ENCODE measurements at regions not wholly inside any gene's neighbourhood (a gene's known extent, or its start where the extent isn't known, plus 50 kb on each side); places are given as distances from the start of the nearest gene placed in this dataset.

GRCh38 chr13:73754727-73755292, 379.4 kb downstream of the KLF12 start:
- no peak for DNase-seq (ENCODE audit: low read depth in 2 of 2)

GRCh38 chr13:73754241-73754640, 380.0 kb downstream of the KLF12 start:
- no peak for DNase-seq (ENCODE audit: low read depth in 2 of 2)

- DNase-seq (ENCODE audit: low read depth in 2 of 2): no peak
These were observed 382.9 kb downstream of the KLF12 start for GRCh38 chr13:73751290-73751689.

- DNase-seq (ENCODE audit: low read depth in 2 of 2): no peak
These were observed 385.8 kb downstream of the KLF12 start for GRCh38 chr13:73748404-73748803.

GRCh38 chr13:73745190-73745589, 389.0 kb downstream of the KLF12 start:
- DNase-seq (ENCODE audit: low read depth in 2 of 2): no peak

DNA sequence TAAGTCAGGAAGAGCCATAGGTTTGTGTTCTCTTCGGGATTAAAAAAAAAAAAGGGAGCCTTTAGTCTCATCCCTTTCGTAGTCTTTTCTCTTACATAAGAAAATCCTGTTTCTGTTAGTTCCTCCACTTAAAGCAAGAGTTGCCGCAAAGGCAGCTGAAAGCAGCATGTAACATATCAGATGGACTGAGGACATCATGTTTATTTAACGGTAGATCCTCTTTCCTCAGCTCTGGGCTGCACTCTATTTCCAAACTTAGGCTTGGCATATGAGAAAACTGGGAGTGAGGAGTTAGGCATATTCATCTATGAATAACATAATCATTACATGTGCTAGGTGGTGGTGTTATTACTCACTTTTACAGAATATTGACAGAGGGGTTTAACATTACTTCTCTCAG, 391.2 kb downstream of the KLF12 start:
- no peak for DNase-seq (ENCODE audit: low read depth in 2 of 2)

DNA sequence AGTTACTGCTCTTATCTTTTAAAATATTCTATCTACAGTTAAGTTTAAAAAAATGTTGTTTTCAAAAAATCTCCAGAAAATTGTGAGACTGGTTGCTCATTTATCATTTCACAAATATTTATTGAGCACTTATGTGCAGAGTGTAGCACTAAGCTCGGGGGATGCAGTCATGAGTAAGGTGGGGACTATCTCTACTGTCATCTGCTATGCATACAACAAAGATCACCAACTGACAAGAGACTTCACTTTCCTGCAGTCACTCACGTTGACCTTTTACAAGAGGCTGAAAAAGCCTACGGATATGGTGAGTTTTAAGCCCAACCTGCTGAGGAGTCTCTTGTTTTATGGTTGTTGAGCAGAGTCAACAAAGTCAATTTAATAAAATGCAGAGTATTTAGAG, 392.5 kb downstream of the KLF12 start:
- no peak for DNase-seq (ENCODE audit: low read depth in 2 of 2)

GRCh38 chr13:73741111-73741510, 393.1 kb downstream of the KLF12 start:
- no peak for DNase-seq (ENCODE audit: low read depth in 2 of 2)

DNA sequence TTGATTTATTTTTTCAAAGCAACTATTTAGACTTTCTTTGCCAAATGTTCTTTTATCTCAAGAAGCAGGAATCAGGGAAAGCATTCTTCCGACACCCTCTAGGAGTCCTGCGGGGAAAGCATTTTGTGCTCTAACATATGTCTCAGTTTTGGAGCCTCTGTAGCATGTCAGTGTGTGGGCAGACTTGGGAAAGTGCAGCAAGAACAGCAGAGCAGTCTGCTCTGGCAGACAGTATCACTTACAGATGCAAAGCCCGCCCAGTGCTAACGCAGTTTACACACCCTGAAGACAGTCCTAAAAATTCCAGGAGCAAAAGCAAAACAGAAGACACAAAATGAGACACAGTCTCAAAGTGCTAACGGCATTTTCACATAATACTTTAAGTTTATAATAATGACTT, 393.5 kb downstream of the KLF12 start:
- no peak for DNase-seq (ENCODE audit: low read depth in 2 of 2)

DNA sequence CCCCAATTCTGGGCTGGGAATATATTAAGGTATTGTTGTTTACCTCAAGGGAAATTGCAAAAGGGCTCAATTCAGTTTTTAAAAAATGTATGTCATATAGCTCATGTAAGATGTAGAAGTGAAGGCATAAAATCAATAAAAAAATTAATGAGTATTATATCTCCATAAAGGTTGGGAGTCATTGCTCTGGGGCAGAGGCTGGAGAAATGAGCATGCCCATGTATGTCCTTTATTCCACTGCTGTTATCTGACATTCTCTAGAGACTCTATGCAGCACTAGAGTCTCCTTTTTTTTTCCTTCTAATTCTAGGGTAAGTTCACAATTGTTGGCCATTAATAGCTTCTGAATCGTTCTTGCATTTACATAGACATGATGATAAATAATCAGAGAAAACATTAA, 394.8 kb downstream of the KLF12 start:
- no peak for DNase-seq (ENCODE audit: low read depth in 2 of 2)

DNA sequence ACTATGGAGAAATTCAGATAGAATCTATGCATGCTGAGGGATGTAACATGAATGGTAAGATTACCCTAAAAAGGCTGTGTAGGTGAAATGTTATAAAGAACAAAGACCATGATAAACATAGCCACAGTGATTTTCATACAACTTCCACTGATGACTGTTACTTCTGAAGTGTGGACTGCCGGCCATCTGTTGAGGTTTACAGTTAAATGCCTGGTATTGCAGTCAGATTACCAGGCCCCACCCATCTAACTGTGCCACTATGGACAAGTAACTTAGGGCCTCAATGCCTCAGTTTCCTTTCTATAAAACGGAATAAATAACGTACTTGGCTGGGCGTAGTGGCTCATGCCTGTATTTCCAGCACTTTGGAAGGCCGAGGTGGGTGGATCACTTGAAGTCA, 395.6 kb downstream of the KLF12 start:
- DNase-seq (ENCODE audit: low read depth in 2 of 2): no peak

DNA sequence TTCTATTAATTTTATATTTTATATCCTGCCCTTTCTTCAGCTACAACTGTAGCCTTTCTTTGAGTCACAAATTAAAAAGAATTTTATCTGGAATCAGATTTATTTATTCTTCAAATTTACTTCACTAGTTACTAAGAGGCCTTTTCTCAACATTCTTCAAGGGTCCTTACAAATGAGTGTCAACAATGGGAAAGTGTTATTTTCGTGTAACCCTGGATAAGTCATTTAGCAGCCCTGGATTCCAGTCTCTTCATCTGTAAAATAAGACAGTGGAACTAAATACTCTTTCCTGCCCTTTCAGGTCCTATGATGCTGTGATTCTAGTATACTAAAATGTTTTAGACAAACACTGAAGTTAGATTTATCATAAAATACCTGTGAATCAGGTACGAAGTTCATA, 397.0 kb downstream of the KLF12 start:
- no peak for DNase-seq (ENCODE audit: low read depth in 2 of 2)

DNA sequence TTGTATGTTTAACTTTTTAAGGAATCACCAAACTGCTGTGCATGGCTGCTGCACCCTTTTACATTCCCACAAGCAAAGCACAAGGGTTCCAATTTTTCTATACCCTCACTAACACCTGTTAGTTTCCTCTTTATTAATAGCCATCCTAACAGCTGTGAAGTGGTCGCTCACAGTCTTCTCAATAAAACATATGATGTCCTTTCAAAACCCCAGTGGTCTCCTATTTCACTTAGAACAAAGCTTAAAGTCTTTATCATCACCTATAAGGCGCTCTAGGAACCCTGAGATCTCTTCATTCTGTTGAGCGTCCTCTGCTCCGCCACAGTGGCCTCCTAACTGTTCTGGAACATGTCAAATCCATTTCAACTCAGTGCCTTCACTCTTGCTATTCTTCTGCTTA, 400.5 kb downstream of the KLF12 start:
- DNase-seq (ENCODE audit: low read depth in 2 of 2): no peak

- DNase-seq (ENCODE audit: low read depth in 2 of 2): no peak
These were observed 401.9 kb downstream of the KLF12 start for GRCh38 chr13:73732350-73732749.

- no peak for DNase-seq (ENCODE audit: low read depth in 2 of 2)
These were observed 402.6 kb downstream of the KLF12 start for GRCh38 chr13:73731564-73731963.

- DNase-seq (ENCODE audit: low read depth in 2 of 2): no peak
These were observed 404.2 kb downstream of the KLF12 start for GRCh38 chr13:73730014-73730413.

- DNase-seq (ENCODE audit: low read depth in 2 of 2): no peak
These were observed 405.2 kb downstream of the KLF12 start for GRCh38 chr13:73729046-73729445.

DNA sequence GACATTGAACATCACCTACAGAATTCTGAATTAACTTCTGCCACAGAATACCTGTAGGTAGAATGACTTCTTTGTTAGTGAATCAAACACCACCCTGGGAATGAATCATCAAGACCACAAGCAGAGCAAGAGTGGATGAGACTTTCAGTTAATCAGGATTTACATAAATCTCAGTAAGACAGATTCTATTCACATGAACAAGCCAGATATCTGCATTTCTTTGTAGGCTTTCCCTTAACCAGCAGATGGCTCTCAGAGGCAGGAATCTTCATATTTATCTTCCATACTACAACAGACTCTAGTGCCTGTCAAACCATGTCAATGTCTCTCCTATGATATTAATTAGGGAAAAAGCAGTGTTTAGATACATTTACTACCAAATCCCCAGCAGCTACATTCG, 412.1 kb downstream of the KLF12 start:
- DNase-seq (ENCODE audit: low read depth in 2 of 2): no peak

DNA sequence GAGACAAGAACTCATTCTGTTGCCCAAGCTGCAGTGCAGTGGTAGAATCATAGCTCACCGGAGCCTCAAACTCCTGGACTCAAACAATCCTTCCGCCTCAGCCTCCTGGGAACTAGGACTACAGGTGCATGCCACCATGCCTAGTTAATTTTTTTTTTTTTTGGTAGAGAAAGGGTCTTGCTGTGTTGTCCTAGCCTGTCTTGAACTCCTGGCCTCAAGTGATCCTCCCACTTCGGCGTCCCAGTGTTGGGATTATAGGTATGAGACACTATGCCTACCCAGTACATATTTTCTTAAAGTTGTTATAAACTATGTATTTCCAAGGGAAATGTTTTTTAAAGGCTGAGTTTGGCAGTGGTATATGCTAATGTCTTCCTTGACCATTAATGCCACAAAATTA, 412.6 kb downstream of the KLF12 start:
- no peak for DNase-seq (ENCODE audit: low read depth in 2 of 2)

DNA sequence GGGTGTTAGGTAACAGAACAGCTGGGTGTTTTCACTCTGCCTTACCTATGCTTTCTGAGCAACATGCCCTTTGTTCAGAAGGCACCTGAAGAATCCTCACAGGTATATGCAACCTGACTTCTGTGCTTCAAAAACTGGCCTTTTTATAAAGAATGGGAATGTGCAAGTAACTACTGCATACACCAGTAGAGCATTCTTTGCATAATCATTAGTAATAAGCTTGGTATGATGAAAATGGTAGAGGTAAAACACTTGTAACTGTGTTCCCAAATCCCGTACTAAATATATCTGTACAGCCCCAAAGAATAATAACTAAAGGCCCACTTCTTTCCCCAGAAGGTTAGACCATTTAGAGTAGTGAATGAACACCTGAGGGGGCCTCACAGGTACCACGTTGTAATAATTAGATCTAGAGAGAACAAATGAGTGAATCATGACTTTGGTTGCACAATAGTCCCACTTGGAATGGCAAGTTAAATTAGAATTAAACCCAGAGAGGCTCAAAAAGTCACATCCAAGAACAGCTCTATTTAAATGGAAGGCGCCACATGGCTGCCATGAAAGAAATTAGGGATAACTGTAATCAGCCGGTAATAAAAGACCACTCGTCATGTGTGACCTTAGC, 413.9 kb downstream of the KLF12 start:
- DNase-seq (ENCODE audit: low read depth in 2 of 2): no peak

- DNase-seq (ENCODE audit: low read depth in 2 of 2): no peak
These were observed 416.0 kb downstream of the KLF12 start for GRCh38 chr13:73718246-73718645.

DNA sequence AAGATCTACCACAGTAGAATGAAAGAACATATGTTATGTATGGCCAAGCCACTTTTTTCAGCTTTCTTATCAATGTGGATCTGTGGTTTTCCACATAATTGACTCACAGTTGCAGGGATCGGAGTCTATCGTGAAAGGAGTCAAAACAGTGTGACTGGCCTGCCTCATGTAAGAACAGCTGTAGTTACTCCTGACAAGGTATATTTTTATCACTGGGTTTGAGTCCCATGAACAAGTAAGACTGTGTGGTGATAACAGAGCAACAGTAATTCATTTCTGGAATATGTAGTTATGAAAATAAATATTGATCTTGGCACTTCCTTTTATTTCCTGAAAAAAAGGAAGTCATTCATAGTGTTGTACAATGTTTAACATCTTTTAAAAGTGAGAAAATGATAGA, 416.6 kb downstream of the KLF12 start:
- DNase-seq (ENCODE audit: low read depth in 2 of 2): no peak

GRCh38 chr13:73715911-73716510, 418.2 kb downstream of the KLF12 start:
- DNase-seq (ENCODE audit: low read depth in 2 of 2): no peak
